NCI-H69 (cell line): ENCODE measurements at regions not wholly inside any gene's neighbourhood (a gene's known extent, or its start where the extent isn't known, plus 50 kb on each side); places are given as distances from the start of the nearest gene placed in this dataset.
A peak's percentile ranks its signal among the peaks of the same experiment; 100 is the strongest.

Experiments
- DNase-seq: peaks from one replicate; lab custom pipeline; 2025; lab: John Stamatoyannopoulos, UW

- DNase-seq: no peak
Measured at GRCh38 chr6:158249340-158249836, 62.9 kb upstream of the TULP4 start.

GRCh38 chr6:158251565-158251964 lies 60.7 kb upstream of the TULP4 start:
- DNase-seq: no peak

GRCh38 chr6:158253248-158253647 lies 59.0 kb upstream of the TULP4 start:
- DNase-seq: peak; percentile 26

- peak; percentile 43 for DNase-seq
Measured at GRCh38 chr6:158255275-158255988, 56.8 kb upstream of the TULP4 start.

GRCh38 chr6:158255989-158256601 lies 56.2 kb upstream of the TULP4 start:
- DNase-seq: peak; percentile 43

- DNase-seq: peak; percentile 92
Measured at GRCh38 chr6:158256746-158257424, 55.4 kb upstream of the TULP4 start.

GRCh38 chr6:158257425-158257759 lies 54.9 kb upstream of the TULP4 start:
- peak; percentile 68 for DNase-seq

GRCh38 chr6:158257781-158258180 lies 54.5 kb upstream of the TULP4 start:
- no peak for DNase-seq

- DNase-seq: no peak
Measured at GRCh38 chr6:158259136-158259535, 53.1 kb upstream of the TULP4 start.

- DNase-seq: no peak
Measured at GRCh38 chr6:158259845-158260244, 52.4 kb upstream of the TULP4 start.

GRCh38 chr6:158262082-158262481 lies 50.2 kb upstream of the TULP4 start:
- no peak for DNase-seq
